Stomach (tissue), 8 donors: ENCODE measurements at regions not wholly inside any gene's neighbourhood (a gene's known extent, or its start where the extent isn't known, plus 50 kb on each side); places are given as distances from the start of the nearest gene placed in this dataset.

Experiments
- DNase-seq, 2 donors: peaks; one replicate each; pipeline versions ENCODE4 v3.0.0 to v3.0.0-alpha.2; 2013 to 2019
- H3K27ac ChIP-seq, 5 donors: fragments of 200-600 bp in 4 of 5; sonication (generic) in 4 of 5; one replicate each; pipeline ENCODE4 v1.5.1; 2013 to 2019; ENCODE audit warnings: mild to moderate bottlenecking in 1 of 5, moderate library complexity in 1 of 5
- H3K27me3 ChIP-seq, 3 donors: fragments of 200-600 bp; sonication (generic); one replicate each; pipeline ENCODE4 v1.5.1; 2017 to 2019; ENCODE audit warnings: mixed run types in 1 of 3
- H3K36me3 ChIP-seq, 4 donors: fragments of 200-600 bp; sonication (generic); 1 replicate in 3 of 4; 2 replicates in 1 of 4; pipeline ENCODE4 v1.5.1; 2016 to 2019
- H3K4me1 ChIP-seq, 4 donors: fragments of 200-600 bp; sonication (generic); one replicate each; pipeline ENCODE4 v1.5.1; 2016 to 2019
- H3K4me3 ChIP-seq, 4 donors: fragments of 200-600 bp; sonication (generic) in 3 of 4; one replicate each; pipeline ENCODE4 v1.5.1; 2016 to 2019; ENCODE audit warnings: mild to moderate bottlenecking in 1 of 4
- H3K9me3 ChIP-seq, 4 donors: fragments of 200-600 bp; sonication (generic); one replicate each; pipeline ENCODE4 v1.5.1; 2016 to 2019
- CTCF ChIP-seq, 7 experiments: fragments of 450-650 bp in 4 of 7; fragments of 200-600 bp in 3 of 7; sonication (generic) in 3 of 7; IDR thresholded peaks; one replicate each; pipeline ENCODE4 v1.5.1; 2016 to 2019; ENCODE audit warnings: antibody characterized with exemption in 7 of 7, control low read depth in 2 of 7, mild to moderate bottlenecking in 1 of 7
- EP300 ChIP-seq: sonication (generic); formaldehyde crosslinking; IDR thresholded peaks from one replicate; pipeline ENCODE4 v1.6.1; 2017; ENCODE audit warnings: antibody characterized with exemption
- POLR2A ChIP-seq, 4 donors: fragments of 450-650 bp; IDR thresholded peaks; one replicate each; pipeline ENCODE4 v1.6.1; 2016; ENCODE audit warnings: antibody characterized with exemption in 4 of 4, control low read depth in 2 of 4, mild to moderate bottlenecking in 1 of 4, moderate library complexity in 1 of 4
- POLR2AphosphoS5 ChIP-seq, 3 donors: sonication (generic); formaldehyde crosslinking; IDR thresholded peaks; one replicate each; pipeline ENCODE4 v1.6.1; 2016; ENCODE audit warnings: antibody characterized with exemption in 3 of 3
- WGBS, 5 donors: extraction: QIAGEN DNeasy Blood & Tissue Kit in 3 of 5; methylation state at CpG; one replicate each; pipeline versions ENCODE4 v1.1.5 to v1.1.7; 2013 to 2018; 5-methylcytosine and 5-hydroxymethylcytosine counted together
- intact Hi-C: fragments of 100-400 bp; cut with DNase I; formaldehyde crosslinking; loops from one replicate; pipeline ENCODE4 v1.15.1; 2023; ENCODE audit warnings: low total_unique reads
- donor health status: healthy with polysubstance abuse.
- donor health status: Bipolar disorder and iron deficiency.
- donor health status: healthy.

DNA sequence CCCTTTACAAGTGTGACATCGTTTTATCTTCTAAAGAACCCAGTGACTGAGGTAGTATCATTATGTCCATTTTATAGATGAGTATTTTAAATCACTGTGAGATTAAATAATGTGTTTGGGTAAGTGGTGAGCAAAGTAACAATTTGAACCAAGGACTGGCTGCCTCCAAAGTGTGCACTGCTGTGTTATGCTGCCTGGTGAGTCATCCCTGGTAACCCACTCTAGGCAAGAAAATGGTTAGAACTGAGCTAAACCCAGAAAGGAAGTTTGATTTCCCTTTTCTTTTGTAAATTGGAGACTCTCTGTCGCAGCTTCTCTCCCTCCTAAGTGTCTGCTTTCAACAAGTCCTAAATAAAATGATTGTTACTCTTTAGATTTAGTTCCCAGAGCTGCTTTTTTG is 342.8 kb upstream of the KAZN start:
- H3K27ac ChIP-seq: peak overlapping the region in 2 of 5 donors; percentile 0 to 37
- H3K4me1 ChIP-seq: peaks cover 0 to 3% (median 0%) of the 10 kb centered on the region in 4 donors
- intact Hi-C loops: no loop called here
- TF ChIP-seq POLR2AphosphoS5 (IDR thresholded peaks at IDR 0.05): no peak
- TF ChIP-seq EP300: no peak
- no peak for TF ChIP-seq POLR2A (IDR thresholded peaks at IDR 0.05)
- TF ChIP-seq CTCF (IDR thresholded peaks at IDR 0.05): no peak
- WGBS, 5 donors: 65 to 74% (median 69%) methylated on average over 2 of the region's 2 CpGs
- no peak for DNase-seq
- no peak overlapping the region for H3K4me3 ChIP-seq
- H3K9me3 ChIP-seq: no peaks in the 10 kb centered on the region
- H3K36me3 ChIP-seq: no peaks in the 10 kb centered on the region
- H3K27me3 ChIP-seq: peaks cover 0 to 17% (median 0%) of the 10 kb centered on the region in 3 donors

GRCh38 chr1:14259191-14259757 is 339.2 kb upstream of the KAZN start:
- TF ChIP-seq POLR2AphosphoS5 (IDR thresholded peaks at IDR 0.05) (peak; percentile 51 to 64 (median 53)), CTCF (IDR thresholded peaks at IDR 0.05) (no peak)
- Histone ChIP-seq H3K36me3 (no peaks in the 10 kb centered on the region), H3K27me3 (peaks cover 0 to 26% (median 0%) of the 10 kb centered on the region in 3 donors), H3K4me1 (no peaks in the 10 kb centered on the region), H3K27ac (peak overlapping the region in 4 of 5 donors; percentile 13 to 68 (median 35)), H3K9me3 (no peaks in the 10 kb centered on the region), H3K4me3 (no peak overlapping the region)
- 64 to 69% (median 67%) methylated on average over 11 to 13 of the region's 13 CpGs for WGBS, 5 donors
- intact Hi-C loops: no loop called here
- peak; percentile 51 to 92 for DNase-seq

DNA sequence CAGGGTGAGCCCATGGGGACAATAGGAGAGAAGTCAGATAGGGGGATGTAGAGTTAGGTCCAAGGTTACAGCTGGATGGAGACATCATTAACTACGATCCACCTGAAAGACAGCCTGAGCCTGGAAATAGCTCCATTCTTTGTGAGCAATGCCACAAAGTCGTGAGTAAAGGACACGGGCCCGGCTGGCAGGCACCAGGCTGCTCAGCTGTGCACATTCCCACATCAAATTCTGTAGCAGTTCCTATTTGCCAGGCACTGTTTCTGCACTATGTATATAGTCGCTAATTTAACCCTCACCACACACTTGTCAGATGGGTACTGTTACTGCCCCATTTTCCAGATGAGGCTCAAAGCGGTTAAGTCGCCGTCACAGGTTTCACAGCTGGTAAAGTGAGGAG is 338.0 kb upstream of the KAZN start:
- no peak overlapping the region for H3K4me3 ChIP-seq
- H3K27ac ChIP-seq: peak overlapping the region in 4 of 5 donors; percentile 13 to 68 (median 35)
- no peak for TF ChIP-seq POLR2A (IDR thresholded peaks at IDR 0.05)
- no peak for TF ChIP-seq EP300
- intact Hi-C loops: no loop called here
- DNase-seq: no peak
- H3K4me1 ChIP-seq: no peaks in the 10 kb centered on the region
- H3K36me3 ChIP-seq: no peaks in the 10 kb centered on the region
- H3K9me3 ChIP-seq: no peaks in the 10 kb centered on the region
- WGBS, 5 donors: 89 to 96% (median 92%) methylated on average over 8 of the region's 8 CpGs
- peaks cover 0 to 26% (median 0%) of the 10 kb centered on the region in 3 donors for H3K27me3 ChIP-seq

GRCh38 chr1:14261395-14261794 is 337.1 kb upstream of the KAZN start:
- intact Hi-C loops: no loop called here
- Histone ChIP-seq H3K36me3 (no peaks in the 10 kb centered on the region), H3K4me1 (no peaks in the 10 kb centered on the region), H3K9me3 (no peaks in the 10 kb centered on the region), H3K27ac (no peak overlapping the region), H3K27me3 (peaks cover 0 to 26% (median 0%) of the 10 kb centered on the region in 3 donors), H3K4me3 (no peak overlapping the region)
- no peak for DNase-seq
- WGBS, 5 donors: 32 to 56% (median 46%) methylated on average over 11 of the region's 11 CpGs
- TF ChIP-seq POLR2A (IDR thresholded peaks at IDR 0.05): no peak
- TF ChIP-seq POLR2AphosphoS5 (IDR thresholded peaks at IDR 0.05): no peak
- no peak for TF ChIP-seq EP300
- no peak for TF ChIP-seq CTCF (IDR thresholded peaks at IDR 0.05)

DNA sequence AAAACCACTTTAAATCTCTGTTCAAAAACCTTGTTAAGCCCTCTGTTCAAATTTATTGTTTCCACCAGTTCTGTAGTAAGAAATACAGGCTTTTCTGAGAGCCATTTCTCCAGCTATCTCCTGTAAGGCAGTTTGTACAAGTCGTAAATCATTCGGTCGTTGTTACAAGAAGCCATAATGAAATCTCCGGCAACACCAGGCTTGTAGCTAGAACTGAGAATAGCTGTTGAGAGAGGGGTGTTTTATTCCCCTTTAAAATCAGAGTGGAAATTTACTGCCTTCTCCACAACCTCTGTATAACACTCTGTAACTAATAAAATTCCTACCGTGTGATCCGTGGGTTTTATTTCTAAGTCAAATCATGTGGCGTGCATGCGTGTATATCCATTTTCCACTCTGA is 335.8 kb upstream of the KAZN start:
- H3K4me3 ChIP-seq: no peak overlapping the region
- H3K36me3 ChIP-seq: no peaks in the 10 kb centered on the region
- no peaks in the 10 kb centered on the region for H3K9me3 ChIP-seq
- intact Hi-C loops: no loop called here
- 61 to 70% (median 70%) methylated on average over 8 of the region's 8 CpGs for WGBS, 5 donors
- no peak overlapping the region for H3K27ac ChIP-seq
- TF ChIP-seq POLR2AphosphoS5 (IDR thresholded peaks at IDR 0.05): no peak
- TF ChIP-seq EP300: no peak
- no peak for TF ChIP-seq CTCF (IDR thresholded peaks at IDR 0.05)
- TF ChIP-seq POLR2A (IDR thresholded peaks at IDR 0.05): no peak
- peaks cover 0 to 26% (median 0%) of the 10 kb centered on the region in 3 donors for H3K27me3 ChIP-seq
- DNase-seq: no peak
- H3K4me1 ChIP-seq: no peaks in the 10 kb centered on the region
